Activated CD4-positive, CD25-positive, alpha-beta regulatory T cell treated with anti-CD3 and anti-CD28 coated beads, Interleukin-2, amount 50 U/mL, for 16 hours (primary cell): ENCODE measurements at regions not wholly inside any gene's neighbourhood (a gene's known extent, or its start where the extent isn't known, plus 50 kb on each side); places are given as distances from the start of the nearest gene placed in this dataset.
"Not testable (repeated sequence)": the region's sequence is repeated elsewhere in the genome, so short reads cannot be mapped to it uniquely, and the experiment has no call there.

Experiments used
- DNase-seq: peaks from one replicate; pipeline ENCODE4 v3.0.0-alpha.2; 2020; ENCODE audit warnings: low read depth, low spot score

GRCh38 chr15:20346082-20346805 lies 195.4 kb downstream of the GOLGA6L6 start:
- DNase-seq = no peak

- no peak for DNase-seq
Measured at GRCh38 chr15:20345401-20345958, 196.1 kb downstream of the GOLGA6L6 start.

- DNase-seq = no peak
Measured at GRCh38 chr15:20344601-20345400, 196.8 kb downstream of the GOLGA6L6 start.

- not testable (repeated sequence) for DNase-seq
Measured at GRCh38 chr15:20343395-20344211, 198.0 kb downstream of the GOLGA6L6 start.

GRCh38 chr15:20342601-20343394 lies 198.8 kb downstream of the GOLGA6L6 start:
- not testable (repeated sequence) for DNase-seq

- DNase-seq = no peak
Measured at GRCh38 chr15:20341901-20342600, 199.5 kb downstream of the GOLGA6L6 start.

GRCh38 chr15:20340931-20341661 lies 200.5 kb downstream of the GOLGA6L6 start:
- no peak for DNase-seq

- no peak for DNase-seq
Measured at GRCh38 chr15:20340331-20340811, 201.2 kb downstream of the GOLGA6L6 start.

- DNase-seq = not testable (repeated sequence)
Measured at GRCh38 chr15:20339086-20339791, 202.4 kb downstream of the GOLGA6L6 start.

- not testable (repeated sequence) for DNase-seq
Measured at GRCh38 chr15:20338671-20339070, 202.9 kb downstream of the GOLGA6L6 start.

GRCh38 chr15:20337238-20337637 lies 204.4 kb downstream of the GOLGA6L6 start:
- not testable (repeated sequence) for DNase-seq

GRCh38 chr15:20334451-20334850 lies 207.1 kb downstream of the GOLGA6L6 start:
- not testable (repeated sequence) for DNase-seq

GRCh38 chr15:20325751-20326150 lies 215.8 kb downstream of the GOLGA6L6 start:
- DNase-seq = not testable (repeated sequence)

- not testable (repeated sequence) for DNase-seq
Measured at GRCh38 chr15:20317132-20317531, 224.5 kb downstream of the GOLGA6L6 start.

- DNase-seq = not testable (repeated sequence)
Measured at GRCh38 chr15:20311014-20311680, 230.5 kb downstream of the GOLGA6L6 start.

GRCh38 chr15:20310603-20311002 lies 231.0 kb downstream of the GOLGA6L6 start:
- DNase-seq = no peak

GRCh38 chr15:20309966-20310365 lies 231.6 kb downstream of the GOLGA6L6 start:
- DNase-seq = not testable (repeated sequence)

- not testable (repeated sequence) for DNase-seq
Measured at GRCh38 chr15:20309395-20309794, 232.2 kb downstream of the GOLGA6L6 start.
